Fibroblast of the aortic adventitia (primary cell): ENCODE measurements at regions not wholly inside any gene's neighbourhood (a gene's known extent, or its start where the extent isn't known, plus 50 kb on each side); places are given as distances from the start of the nearest gene placed in this dataset.
"Not testable (repeated sequence)": the region's sequence is repeated elsewhere in the genome, so short reads cannot be mapped to it uniquely, and the experiment has no call there.

Experiments used
- DNase-seq: peaks from one replicate; pipeline ENCODE4 v3.0.0-alpha.2; 2010; ENCODE audit warnings: low read depth
- H3K4me3 ChIP-seq: 2 replicates; pipeline ENCODE4 v1.5.1; 2011; ENCODE audit warnings: low read depth, mild to moderate bottlenecking, control low read depth, low read length, moderate library complexity
- CTCF ChIP-seq: IDR thresholded peaks from 2 replicates; pipeline ENCODE4 v1.5.1; 2011; ENCODE audit warnings: mild to moderate bottlenecking, low read length, control low read depth, inconsistent platforms; ENCODE audit not compliant: insufficient read depth

GRCh38 chrX:20672476-20672875 is 405.8 kb upstream of the RPS6KA3 start:
- H3K4me3 ChIP-seq: no peak overlapping the region
- TF ChIP-seq CTCF: no peak
- no peak for DNase-seq

- not testable (repeated sequence) for H3K4me3 ChIP-seq, DNase-seq
Measured at GRCh38 chrX:20671746-20672145, 405.0 kb upstream of the RPS6KA3 start.

DNA sequence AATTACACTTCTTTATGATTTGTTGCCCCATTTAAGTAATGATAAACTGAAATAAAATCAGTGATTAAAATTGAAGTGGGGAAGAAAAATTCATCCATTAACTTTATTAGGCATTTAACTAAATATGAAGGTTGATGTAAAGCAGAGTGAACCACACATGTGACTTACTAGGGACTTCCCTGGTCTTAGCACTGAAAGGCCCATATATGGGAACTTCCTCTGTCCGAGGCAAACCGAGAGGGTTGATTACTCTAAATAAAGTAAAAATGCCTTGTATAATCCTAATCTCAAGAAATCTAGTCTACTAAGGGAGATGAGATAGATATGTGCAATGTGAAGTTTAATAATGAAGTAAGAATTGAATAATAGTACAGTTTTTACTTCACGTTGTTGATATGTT is 403.9 kb upstream of the RPS6KA3 start:
- TF ChIP-seq CTCF: no peak

DNA sequence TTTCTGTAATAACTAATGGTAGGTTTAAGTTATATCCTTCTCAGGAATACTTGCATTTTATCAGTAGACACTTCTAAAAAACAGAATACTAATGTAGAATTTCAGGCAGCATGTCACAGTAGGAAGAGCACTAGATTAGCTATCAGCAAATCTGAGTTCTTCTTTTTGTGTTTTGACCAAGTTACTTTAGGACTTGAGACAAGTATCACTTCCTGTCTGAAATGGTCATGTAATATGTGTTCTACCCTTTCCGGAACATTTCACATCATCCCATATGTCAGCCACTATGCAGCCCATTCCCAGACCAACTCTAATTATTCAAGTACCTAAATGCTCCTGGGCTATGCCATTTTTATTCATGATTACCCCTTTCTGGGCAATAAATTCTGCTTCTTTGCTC is 401.8 kb upstream of the RPS6KA3 start:
- no peak for TF ChIP-seq CTCF
- no peak for DNase-seq
- H3K4me3 ChIP-seq: no peak overlapping the region

More for the DNA sequence above, 403.9 kb upstream of the RPS6KA3 start:
- no peak for DNase-seq
- no peak overlapping the region for H3K4me3 ChIP-seq

- TF ChIP-seq CTCF: no peak
- DNase-seq: no peak
- H3K4me3 ChIP-seq: no peak overlapping the region
Measured at GRCh38 chrX:20666331-20666730, 399.6 kb upstream of the RPS6KA3 start.

DNA sequence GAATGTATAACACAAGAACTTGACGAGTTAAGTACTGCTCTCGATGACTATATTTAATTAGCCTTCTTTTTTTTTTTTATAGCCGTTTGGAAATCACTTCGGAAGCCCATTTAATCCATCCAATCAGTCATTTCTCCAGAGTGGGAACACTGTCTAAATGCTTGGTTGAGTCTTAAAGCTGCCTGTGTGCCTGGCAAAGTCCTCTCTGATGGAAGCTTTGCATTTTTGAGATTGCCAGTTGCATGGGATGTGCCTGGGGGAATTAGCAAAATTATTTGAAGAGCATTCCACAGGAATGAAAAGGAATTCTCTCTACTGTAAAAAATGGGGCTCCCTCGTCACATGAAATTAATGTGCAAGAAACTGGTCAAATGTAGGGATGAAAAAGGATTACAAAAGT is 398.8 kb upstream of the RPS6KA3 start:
- no peak for DNase-seq
- no peak for TF ChIP-seq CTCF
- H3K4me3 ChIP-seq: no peak overlapping the region

DNA sequence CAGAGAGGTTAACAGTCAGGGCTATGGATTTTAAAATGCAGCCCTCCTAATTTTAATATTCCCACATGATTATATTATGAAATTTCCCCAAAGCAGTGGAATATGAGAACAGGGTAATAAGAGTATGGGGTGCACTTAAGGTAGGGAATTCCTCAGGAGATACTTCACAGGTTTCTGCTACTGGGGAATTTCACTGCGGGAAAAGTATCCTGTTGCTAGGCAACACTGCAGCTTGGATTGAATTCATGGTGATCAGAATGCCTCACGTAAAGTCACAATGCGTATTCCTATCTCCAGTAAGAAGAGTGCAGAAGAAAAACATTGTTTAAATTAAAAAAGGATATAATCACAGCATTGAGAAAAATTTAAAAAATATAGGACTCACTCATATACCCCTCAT is 398.1 kb upstream of the RPS6KA3 start:
- DNase-seq: no peak
- no peak for TF ChIP-seq CTCF
- H3K4me3 ChIP-seq: no peak overlapping the region
